IPS-NIHi11 (cell line): ENCODE measurements at regions not wholly inside any gene's neighbourhood (a gene's known extent, or its start where the extent isn't known, plus 50 kb on each side); places are given as distances from the start of the nearest gene placed in this dataset.

Source experiments
- DNase-seq: peaks from one replicate; pipeline ENCODE4 v3.0.0; 2012; ENCODE audit warnings: mixed read lengths, low spot score

DNA sequence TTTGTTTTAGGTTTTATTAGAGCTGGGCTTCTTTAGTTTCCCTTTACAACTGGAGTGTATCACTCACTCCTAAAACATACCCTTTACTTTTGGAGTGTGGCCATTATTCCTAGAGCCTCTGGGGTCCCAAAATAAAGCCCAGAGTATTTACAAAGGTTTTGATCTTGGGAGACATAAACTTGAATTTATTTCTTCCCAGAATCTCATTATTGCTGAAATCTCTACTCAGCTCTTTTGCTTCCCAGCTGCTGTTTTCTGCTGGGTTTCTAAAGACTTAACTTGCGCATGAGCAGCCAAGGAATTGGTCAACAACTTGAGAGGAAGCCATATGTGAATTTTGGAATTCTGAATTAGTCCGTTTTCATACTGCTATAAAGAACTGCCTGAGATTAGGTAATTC lies 94.5 kb upstream of the NRSN1 start:
- DNase-seq, result no peak

DNA sequence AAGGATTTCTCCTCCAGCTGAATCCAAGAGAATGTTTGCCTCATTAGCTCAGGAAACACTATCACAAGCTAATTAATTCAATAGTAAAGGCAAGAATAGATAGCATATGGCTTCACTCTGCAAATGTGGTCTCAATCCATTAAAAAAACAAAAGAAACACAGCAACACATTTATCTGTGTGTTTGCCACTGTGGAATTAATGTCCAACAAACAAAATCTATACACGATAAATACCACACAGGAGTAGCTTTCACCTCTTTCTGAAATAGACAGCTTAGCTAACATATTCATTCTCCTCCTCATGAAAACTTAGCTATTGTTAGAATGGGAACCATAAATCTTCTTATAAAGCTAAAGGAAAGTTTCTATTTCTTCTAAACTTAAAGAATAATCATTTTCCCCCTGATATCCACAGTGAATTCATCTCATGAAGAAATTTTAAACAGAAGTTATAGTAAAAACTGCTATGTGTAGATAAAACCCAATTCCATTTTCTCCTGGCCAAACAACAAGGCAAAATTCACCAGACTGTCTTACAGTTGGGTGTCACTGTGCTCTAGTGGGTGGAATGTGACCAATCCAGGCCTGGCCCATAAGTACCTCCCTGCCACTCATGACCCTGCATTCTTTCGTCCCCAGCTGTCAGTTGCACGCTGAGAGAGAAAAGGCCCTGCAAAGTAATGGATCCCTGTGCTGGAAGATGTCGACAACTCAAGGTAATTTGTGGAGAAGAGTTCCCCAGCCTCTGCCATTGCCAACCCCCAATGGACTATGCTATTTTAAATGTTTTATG lies 92.9 kb upstream of the NRSN1 start:
- DNase-seq, result peak; percentile 8

DNA sequence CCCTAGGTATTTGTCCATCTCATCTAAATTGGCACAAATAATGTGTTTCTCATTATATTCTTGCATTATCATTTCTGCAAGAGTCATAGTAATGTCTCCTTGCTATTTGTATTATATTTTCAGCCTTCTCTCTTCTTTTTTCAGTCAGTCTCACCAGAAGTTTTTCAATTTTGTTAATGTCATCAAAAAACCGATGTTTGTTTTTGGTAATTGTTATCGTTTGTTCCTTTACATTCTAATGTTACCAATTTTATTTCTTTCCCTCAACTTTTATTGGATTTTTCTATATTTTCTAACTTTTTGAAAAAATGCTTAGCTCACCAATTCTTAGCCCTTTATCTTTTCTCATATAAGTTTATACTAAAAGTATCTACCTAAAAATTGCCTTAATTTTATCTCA lies 82.2 kb upstream of the NRSN1 start:
- no peak for DNase-seq

- DNase-seq, result no peak
Measured at GRCh38 chr6:24051942-24052589, 73.9 kb upstream of the NRSN1 start.

DNA sequence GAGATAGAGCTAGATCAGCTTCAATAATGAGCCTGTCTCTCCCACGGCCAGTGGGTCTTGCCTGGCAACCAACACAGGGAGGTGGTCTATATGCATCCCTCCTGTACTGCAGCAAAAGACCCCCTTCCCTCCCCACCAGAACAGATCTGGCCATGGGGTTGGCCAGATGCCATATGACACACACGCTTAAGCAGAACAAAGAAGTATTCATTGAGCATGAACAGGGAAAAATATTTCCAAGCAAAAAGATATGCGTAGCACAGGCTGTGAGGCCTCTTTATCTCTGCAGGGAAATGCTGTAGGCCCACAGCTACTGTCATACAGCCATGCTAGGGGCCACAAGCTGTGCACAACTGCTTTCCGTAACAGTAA lies 73.4 kb upstream of the NRSN1 start:
- DNase-seq, result no peak

DNA sequence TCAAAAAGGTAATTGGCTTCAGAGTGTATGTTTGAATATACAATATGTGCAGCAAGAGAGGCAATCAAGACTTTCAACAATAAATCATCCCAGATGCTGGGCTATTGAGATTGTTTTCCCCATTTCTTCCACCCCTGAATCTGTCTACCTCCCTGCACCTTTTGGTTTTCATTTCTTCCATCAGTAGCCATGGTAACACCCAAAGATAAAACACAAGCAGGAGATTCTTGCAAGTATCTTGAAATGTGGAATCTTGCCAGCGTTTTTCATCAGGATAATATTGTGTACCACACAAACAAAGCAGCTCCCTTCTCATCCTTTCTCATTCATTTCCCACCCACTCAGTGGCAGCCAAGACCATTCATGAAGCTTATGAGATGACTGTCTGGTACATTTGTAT lies 73.0 kb upstream of the NRSN1 start:
- no peak for DNase-seq

- DNase-seq, result no peak
Measured at GRCh38 chr6:24054388-24054787, 71.6 kb upstream of the NRSN1 start.

GRCh38 chr6:24056567-24056966 lies 69.4 kb upstream of the NRSN1 start:
- no peak for DNase-seq

DNA sequence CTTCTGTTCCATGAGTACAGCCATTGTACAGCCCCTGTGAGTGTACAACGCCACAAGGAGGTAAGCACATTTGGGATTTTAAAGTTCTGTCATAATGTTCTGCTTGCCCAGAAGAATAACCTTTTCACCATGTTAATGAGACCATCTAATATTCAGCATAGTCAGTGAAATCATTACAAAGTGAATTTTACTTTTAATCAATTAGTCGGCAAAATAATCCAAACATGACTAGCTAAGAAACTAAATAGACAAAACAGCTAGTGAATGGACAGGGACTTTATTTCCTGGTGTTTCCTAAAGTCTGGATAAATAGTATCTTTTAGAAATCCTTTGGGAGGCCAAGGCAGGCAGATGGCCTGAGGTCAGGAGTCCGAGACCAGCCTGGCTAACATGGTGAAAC lies 69.0 kb upstream of the NRSN1 start:
- no peak for DNase-seq

DNA sequence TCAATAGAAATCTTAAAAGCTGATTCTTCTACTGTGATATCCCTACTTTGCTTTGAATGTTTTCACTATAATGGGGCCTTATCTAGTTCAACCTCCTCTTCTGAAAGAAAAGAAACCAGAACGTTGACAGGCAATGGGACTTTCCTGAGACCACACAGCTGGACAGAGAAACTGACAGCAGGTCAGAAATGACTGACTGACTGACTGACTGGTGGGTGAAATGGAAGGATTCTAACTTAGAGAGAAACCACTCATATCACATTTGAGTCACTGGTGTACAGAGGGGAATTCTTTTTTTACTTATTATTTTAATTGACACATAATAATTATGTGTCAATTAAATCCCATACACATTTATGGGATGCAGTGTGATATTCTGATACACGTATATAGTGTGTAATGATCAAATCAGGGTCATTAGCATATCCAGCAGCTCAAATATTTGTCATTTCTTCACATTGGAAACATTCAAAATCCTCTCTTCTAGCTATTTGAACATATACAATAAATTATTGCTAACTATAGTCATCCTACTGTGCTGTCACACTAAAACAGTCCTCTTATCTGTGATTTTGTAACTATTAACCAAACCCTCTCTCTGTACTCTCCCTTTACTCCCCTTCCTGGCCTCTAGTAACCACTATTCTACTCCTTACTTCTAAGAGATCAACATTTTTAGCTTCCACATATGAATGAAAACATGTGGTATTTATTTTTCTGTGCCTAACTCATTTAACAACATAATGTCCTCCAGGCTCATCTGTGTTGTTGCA lies 64.8 kb upstream of the NRSN1 start:
- DNase-seq, result no peak

- DNase-seq, result peak; percentile 23
Measured at GRCh38 chr6:24064106-24064505, 61.9 kb upstream of the NRSN1 start.

DNA sequence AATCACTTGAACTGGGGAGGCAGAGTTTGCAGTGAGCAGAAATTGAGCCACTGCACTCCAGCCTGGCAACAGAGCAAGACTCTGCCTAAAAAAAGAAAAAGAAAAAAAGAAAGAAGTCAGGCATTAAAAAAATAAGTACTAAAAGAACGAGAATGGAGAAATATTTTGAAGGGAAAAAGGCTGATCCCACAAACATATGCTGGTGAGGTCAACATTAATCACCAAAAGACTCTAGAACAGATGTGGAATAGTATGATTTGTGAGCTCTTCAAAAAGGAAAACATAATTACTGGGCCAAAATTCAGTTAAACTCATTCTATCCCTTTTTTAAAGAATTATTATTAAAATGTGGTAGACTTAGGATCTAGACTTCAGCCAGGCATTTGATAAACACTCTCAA lies 61.2 kb upstream of the NRSN1 start:
- no peak for DNase-seq

- DNase-seq, result no peak
Measured at GRCh38 chr6:24069526-24069925, 56.5 kb upstream of the NRSN1 start.

- no peak for DNase-seq
Measured at GRCh38 chr6:24072038-24072746, 53.8 kb upstream of the NRSN1 start.

- no peak for DNase-seq
Measured at GRCh38 chr6:24076011-24076410, 50.0 kb upstream of the NRSN1 start.
